Hematopoietic multipotent progenitor cell treated with erythropoietin and hydrocortisone succinate and interleukin-3 and kit ligand, for 17 days (in vitro differentiated cells): ENCODE measurements at regions not wholly inside any gene's neighbourhood (a gene's known extent, or its start where the extent isn't known, plus 50 kb on each side); places are given as distances from the start of the nearest gene placed in this dataset.

Experiments used
- DNase-seq: peaks from one replicate; pipeline ENCODE4 v3.0.0-alpha.2; 2015; ENCODE audit warnings: low spot score

GRCh38 chr21:38659936-38660332, 145.8 kb upstream of the ETS2 start:
- DNase-seq, result no peak

- DNase-seq, result no peak
Measured at GRCh38 chr21:38660333-38661196, 145.2 kb upstream of the ETS2 start.

- no peak for DNase-seq
Measured at GRCh38 chr21:38661197-38661871, 144.4 kb upstream of the ETS2 start.

- no peak for DNase-seq
Measured at GRCh38 chr21:38661889-38662568, 143.7 kb upstream of the ETS2 start.

- no peak for DNase-seq
Measured at GRCh38 chr21:38663282-38663681, 142.4 kb upstream of the ETS2 start.

GRCh38 chr21:38664315-38664714, 141.4 kb upstream of the ETS2 start:
- no peak for DNase-seq

GRCh38 chr21:38664841-38665240, 140.9 kb upstream of the ETS2 start:
- DNase-seq, result no peak

GRCh38 chr21:38667291-38667870, 138.3 kb upstream of the ETS2 start:
- DNase-seq, result no peak

- no peak for DNase-seq
Measured at GRCh38 chr21:38668067-38668466, 137.7 kb upstream of the ETS2 start.

- no peak for DNase-seq
Measured at GRCh38 chr21:38668541-38668940, 137.2 kb upstream of the ETS2 start.

- DNase-seq, result no peak
Measured at GRCh38 chr21:38669186-38669585, 136.5 kb upstream of the ETS2 start.

- DNase-seq, result no peak
Measured at GRCh38 chr21:38670861-38671260, 134.9 kb upstream of the ETS2 start.

GRCh38 chr21:38671773-38672172, 134.0 kb upstream of the ETS2 start:
- no peak for DNase-seq

GRCh38 chr21:38675182-38675824, 130.4 kb upstream of the ETS2 start:
- no peak for DNase-seq

- DNase-seq, result no peak
Measured at GRCh38 chr21:38678827-38679226, 126.9 kb upstream of the ETS2 start.

GRCh38 chr21:38679534-38679933, 126.2 kb upstream of the ETS2 start:
- no peak for DNase-seq

GRCh38 chr21:38680401-38680800, 125.3 kb upstream of the ETS2 start:
- no peak for DNase-seq

- no peak for DNase-seq
Measured at GRCh38 chr21:38683222-38683621, 122.5 kb upstream of the ETS2 start.

- no peak for DNase-seq
Measured at GRCh38 chr21:38688068-38688467, 117.7 kb upstream of the ETS2 start.

GRCh38 chr21:38691631-38692030, 114.1 kb upstream of the ETS2 start:
- DNase-seq, result no peak

GRCh38 chr21:38696579-38696978, 109.2 kb upstream of the ETS2 start:
- no peak for DNase-seq

GRCh38 chr21:38699048-38699447, 106.7 kb upstream of the ETS2 start:
- DNase-seq, result no peak
